SU-DHL-6 (cell line): ENCODE measurements at regions not wholly inside any gene's neighbourhood (a gene's known extent, or its start where the extent isn't known, plus 50 kb on each side); places are given as distances from the start of the nearest gene placed in this dataset.

Experiments used
- H2AFZ ChIP-seq: fragments of 200-600 bp; sonication (generic); 2 replicates; pipeline ENCODE4 v1.6.1; 2014; ENCODE audit warnings: low read depth, mild to moderate bottlenecking, moderate library complexity, mixed read lengths, antibody characterized with exemption, low read length; ENCODE audit not compliant: severe bottlenecking
- H3F3A ChIP-seq: fragments of 200-600 bp; shearing (Covaris generic); 2 replicates; pipeline ENCODE4 v1.6.0; 2016; ENCODE audit warnings: antibody characterized with exemption, mild to moderate bottlenecking; ENCODE audit not compliant: insufficient read depth
- H3K27ac ChIP-seq: fragments of 200-600 bp; sonication (generic); 2 replicates; pipeline ENCODE4 v1.5.1; 2016; ENCODE audit warnings: low read depth, mild to moderate bottlenecking, low read length, moderate library complexity, mixed read lengths
- H3K27me3 ChIP-seq: fragments of 200-600 bp; sonication (generic), shearing (Covaris generic); 2 replicates; pipeline ENCODE4 v1.6.0; 2014; ENCODE audit warnings: mild to moderate bottlenecking, low read length
- H3K36me3 ChIP-seq: fragments of 200-600 bp; sonication (generic); 2 replicates; pipeline ENCODE4 v1.6.1; 2014; ENCODE audit warnings: mild to moderate bottlenecking, low read length, mixed read lengths
- H3K4me2 ChIP-seq: fragments of 300-600, 200-600 bp; shearing (Covaris generic), sonication (generic); 2 replicates; pipeline ENCODE4 v1.6.0; 2014; ENCODE audit warnings: low read length, low read depth, mild to moderate bottlenecking; ENCODE audit not compliant: poor library complexity, severe bottlenecking
- H3K4me3 ChIP-seq: fragments of 200-600 bp; sonication (generic); 2 replicates; pipeline ENCODE4 v1.5.1; 2014; ENCODE audit warnings: antibody characterized with exemption, low read length, mild to moderate bottlenecking, mixed read lengths; ENCODE audit not compliant: insufficient read depth, poor library complexity, severe bottlenecking
- H3K79me2 ChIP-seq: fragments of 200-600 bp; sonication (generic); 2 replicates; pipeline ENCODE4 v1.6.1; 2014; ENCODE audit warnings: mild to moderate bottlenecking, low read length, moderate library complexity; ENCODE audit not compliant: insufficient read depth
- H3K9ac ChIP-seq: fragments of 200-600 bp; sonication (generic); 2 replicates; pipeline ENCODE4 v1.7.0; 2014; ENCODE audit warnings: mild to moderate bottlenecking, low read length
- H3K9me2 ChIP-seq: fragments of 200-600 bp; sonication (generic); replicated peaks from 2 replicates; pipeline ENCODE4 v1.6.1; 2014; ENCODE audit warnings: low read length; ENCODE audit not compliant: insufficient read depth
- H3K9me3 ChIP-seq: fragments of 200-600 bp; sonication (generic); 2 replicates; pipeline ENCODE4 v1.6.1; 2014; ENCODE audit warnings: low read length, mixed read lengths; ENCODE audit not compliant: insufficient read depth
- H4K20me1 ChIP-seq: fragments of 200-600 bp; sonication (generic); 2 replicates; pipeline ENCODE4 v1.6.1; 2014; ENCODE audit warnings: low read depth, mild to moderate bottlenecking, antibody characterized with exemption, low read length, moderate library complexity, mixed read lengths
- CTCF ChIP-seq: fragments of 200-600 bp; sonication (generic); IDR thresholded peaks from one replicate; pipeline ENCODE4 v1.5.1; 2017; ENCODE audit warnings: antibody characterized with exemption, mild to moderate bottlenecking, low read length, moderate library complexity; ENCODE audit not compliant: insufficient read depth, poor library complexity, severe bottlenecking
- EZH2phosphoT487 ChIP-seq: fragments of 200-600 bp; sonication (generic), shearing (Covaris generic); conservative IDR thresholded peaks from 2 replicates; pipeline ENCODE4 v1.6.1; 2018; ENCODE audit warnings: mild to moderate bottlenecking, antibody characterized with exemption, low read length, moderate library complexity, mixed read lengths

GRCh38 chr4:151948351-151949016 lies 187.7 kb upstream of the GATB start:
- no peaks in the 10 kb centered on the region for H3K36me3 ChIP-seq
- no peak overlapping the region for H3K4me3 ChIP-seq
- H3K27ac ChIP-seq: no peak overlapping the region
- no peaks in the 10 kb centered on the region for H4K20me1 ChIP-seq
- H3K4me2 ChIP-seq: no peak overlapping the region
- TF ChIP-seq CTCF (no peak), EZH2phosphoT487 (no peak)
- no peaks in the 10 kb centered on the region for H3K79me2 ChIP-seq
- 0 out of 2 replicates have a peak, but pooled peaks cover 6% of the 10 kb centered on the region for H3K9me2 ChIP-seq
- H3K9me3 ChIP-seq: peaks cover 21% of the 10 kb centered on the region; the same call in 1 of the 2 replicates
- H3K9ac ChIP-seq: no peak overlapping the region
- H3F3A ChIP-seq: no peaks in the 10 kb centered on the region
- H3K27me3 ChIP-seq: no peaks in the 10 kb centered on the region
- H2AFZ ChIP-seq: no peak overlapping the region

DNA sequence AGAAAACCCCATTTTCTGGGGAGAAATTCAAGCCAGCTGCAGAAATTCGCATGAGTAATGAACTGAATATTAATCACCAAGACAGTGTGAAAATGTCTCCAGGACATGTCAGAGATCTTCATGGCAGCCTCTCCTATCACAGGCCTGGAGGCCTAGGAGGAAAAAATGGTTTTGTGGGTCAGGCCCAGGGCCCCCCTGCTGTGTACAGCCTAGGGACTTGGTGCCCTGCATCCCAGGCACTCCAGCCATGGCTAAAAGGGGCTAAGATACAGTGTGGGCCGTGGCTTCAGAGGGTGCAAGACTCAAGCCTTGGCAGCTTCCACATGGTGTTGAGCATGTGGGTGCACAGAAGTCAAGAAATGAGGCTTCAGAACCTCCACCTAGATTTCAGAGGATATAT lies 185.9 kb upstream of the GATB start:
- H3F3A ChIP-seq: no peaks in the 10 kb centered on the region
- no peaks in the 10 kb centered on the region for H3K79me2 ChIP-seq
- no peaks in the 10 kb centered on the region for H4K20me1 ChIP-seq
- no peak overlapping the region for H3K4me2 ChIP-seq
- TF ChIP-seq EZH2phosphoT487: no peak
- no peak for TF ChIP-seq CTCF
- H3K9me2 ChIP-seq: 0 out of 2 replicates have a peak, but pooled peaks cover 6% of the 10 kb centered on the region
- no peak overlapping the region for H3K27ac ChIP-seq
- no peak overlapping the region for H3K4me3 ChIP-seq
- H3K27me3 ChIP-seq: no peaks in the 10 kb centered on the region
- no peaks in the 10 kb centered on the region for H3K36me3 ChIP-seq
- no peak overlapping the region for H2AFZ ChIP-seq
- H3K9me3 ChIP-seq: peaks cover 21% of the 10 kb centered on the region; the same call in 1 of the 2 replicates
- no peak overlapping the region for H3K9ac ChIP-seq

GRCh38 chr4:151942971-151943370 lies 182.2 kb upstream of the GATB start:
- Histone ChIP-seq H4K20me1 (no peaks in the 10 kb centered on the region), H3K36me3 (no peaks in the 10 kb centered on the region), H3K4me2 (no peak overlapping the region), H3F3A (no peaks in the 10 kb centered on the region), H3K9me2 (no peaks in the 10 kb centered on the region), H3K9me3 (peaks cover 16% of the 10 kb centered on the region; the same call in 1 of the 2 replicates), H3K27ac (no peak overlapping the region), H3K9ac (no peak overlapping the region), H3K27me3 (no peaks in the 10 kb centered on the region), H3K4me3 (no peak overlapping the region), H2AFZ (no peak overlapping the region), H3K79me2 (no peaks in the 10 kb centered on the region)
- TF ChIP-seq EZH2phosphoT487: no peak
- TF ChIP-seq CTCF: no peak
